ENCODE measurements at regions not wholly inside any gene's neighbourhood (a gene's known extent, or its start where the extent isn't known, plus 50 kb on each side); places are given as distances from the start of the nearest gene placed in this dataset.

DNA sequence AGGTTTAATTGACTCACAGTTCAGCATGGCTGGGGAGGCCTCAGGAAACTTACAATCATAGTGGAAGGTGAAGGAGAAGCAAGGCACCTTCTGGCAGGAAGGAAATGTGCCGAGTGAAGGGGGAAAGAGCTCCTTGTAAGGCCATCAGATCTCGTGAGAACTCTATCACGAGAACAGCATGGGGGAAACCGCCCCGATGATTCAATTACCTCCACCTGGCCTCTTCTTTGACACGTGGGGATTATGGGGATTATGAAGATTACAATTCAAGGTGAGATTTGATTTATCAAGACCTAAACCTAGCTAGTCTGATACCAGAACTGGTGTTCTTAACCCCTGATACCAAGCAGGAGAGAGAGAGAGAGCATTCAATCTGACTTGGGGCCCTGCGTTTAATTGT is 258.7 kb downstream of the PTEN start:
- no peak for TF ChIP-seq POLR2AphosphoS5 (IDR thresholded peaks at IDR 0.05; ENCODE audit: low read depth, low read length)
- no peak for TF ChIP-seq POLR2A (IDR thresholded peaks at IDR 0.05; ENCODE audit: low read depth, low read length)
- no peak for TF ChIP-seq SPI1 (IDR thresholded peaks at IDR 0.05; ENCODE audit: low read depth, low read length)
- no peak for TF ChIP-seq TAF1 (IDR thresholded peaks at IDR 0.05; ENCODE audit: low read depth, low read length)

Measured in GM12891 (cell line).